Large intestine (tissue), 3 donors: ENCODE measurements at regions not wholly inside any gene's neighbourhood (a gene's known extent, or its start where the extent isn't known, plus 50 kb on each side); places are given as distances from the start of the nearest gene placed in this dataset.

Experiments used
- DNase-seq, 2 donors: peaks; one replicate each; pipeline versions ENCODE4 v3.0.0 to v3.0.0-alpha.2; 2013
- H3K27ac ChIP-seq: one replicate; pipeline ENCODE4 v1.5.1; 2013; ENCODE audit warnings: low read length
- H3K27me3 ChIP-seq: 2 replicates; pipeline ENCODE4 v1.6.1; 2013; ENCODE audit warnings: low read length; ENCODE audit not compliant: control insufficient read depth, insufficient read depth
- H3K36me3 ChIP-seq: 2 replicates; pipeline ENCODE4 v1.6.1; 2013; ENCODE audit warnings: low read length; ENCODE audit not compliant: control insufficient read depth, insufficient read depth
- H3K4me1 ChIP-seq: one replicate; pipeline ENCODE4 v1.6.1; 2013; ENCODE audit warnings: low read length; ENCODE audit not compliant: control insufficient read depth, insufficient read depth
- H3K4me3 ChIP-seq: one replicate; pipeline ENCODE4 v1.5.1; 2013; ENCODE audit warnings: low read length
- H3K9me3 ChIP-seq: one replicate; pipeline ENCODE4 v1.6.1; 2013; ENCODE audit warnings: mild to moderate bottlenecking, low read depth, low read length, moderate library complexity; ENCODE audit not compliant: control insufficient read depth
- WGBS: methylation state at CpG from one replicate; pipeline ENCODE4 v1.1.5; 2013; ENCODE audit warnings: low lambda C conversion rate; ENCODE audit not compliant: insufficient coverage; 5-methylcytosine and 5-hydroxymethylcytosine counted together

GRCh38 chr2:71834796-71835195 is 312.9 kb downstream of the CYP26B1 start:
- H3K36me3 ChIP-seq, result no peaks in the 10 kb centered on the region
- no CpG with 5 or more reads among the region's 2 CpGs for WGBS
- H3K27me3 ChIP-seq, result peaks cover 4% of the 10 kb centered on the region
- H3K4me1 ChIP-seq, result no peaks in the 10 kb centered on the region
- no peak for DNase-seq
- H3K9me3 ChIP-seq, result no peaks in the 10 kb centered on the region
- no peak overlapping the region for H3K27ac ChIP-seq
- no peak overlapping the region for H3K4me3 ChIP-seq

GRCh38 chr2:71833855-71834560 is 313.7 kb downstream of the CYP26B1 start:
- H3K9me3 ChIP-seq, result no peaks in the 10 kb centered on the region
- H3K27me3 ChIP-seq, result peaks cover 4% of the 10 kb centered on the region
- H3K4me1 ChIP-seq, result no peaks in the 10 kb centered on the region
- no peak for DNase-seq
- H3K27ac ChIP-seq, result no peak overlapping the region
- H3K36me3 ChIP-seq, result no peaks in the 10 kb centered on the region
- WGBS, result no CpG with 5 or more reads among the region's 6 CpGs
- H3K4me3 ChIP-seq, result no peak overlapping the region

- DNase-seq, result no peak
- H3K4me1 ChIP-seq, result no peaks in the 10 kb centered on the region
- H3K4me3 ChIP-seq, result no peak overlapping the region
- no peaks in the 10 kb centered on the region for H3K9me3 ChIP-seq
- H3K36me3 ChIP-seq, result no peaks in the 10 kb centered on the region
- no peak overlapping the region for H3K27ac ChIP-seq
- H3K27me3 ChIP-seq, result peaks cover 4% of the 10 kb centered on the region
- WGBS, result 78% methylated on average over 4 of the region's 4 CpGs
Measured at GRCh38 chr2:71833272-71833671, 314.4 kb downstream of the CYP26B1 start.

- peaks cover 4% of the 10 kb centered on the region for H3K27me3 ChIP-seq
- no CpG with 5 or more reads among the region's 4 CpGs for WGBS
- H3K36me3 ChIP-seq, result no peaks in the 10 kb centered on the region
- DNase-seq, result no peak
- no peak overlapping the region for H3K27ac ChIP-seq
- no peaks in the 10 kb centered on the region for H3K9me3 ChIP-seq
- H3K4me3 ChIP-seq, result no peak overlapping the region
- no peaks in the 10 kb centered on the region for H3K4me1 ChIP-seq
Measured at GRCh38 chr2:71832844-71833243, 314.8 kb downstream of the CYP26B1 start.

- Histone ChIP-seq H3K27ac (no peak overlapping the region), H3K27me3 (peaks cover 4% of the 10 kb centered on the region), H3K4me3 (no peak overlapping the region), H3K9me3 (no peaks in the 10 kb centered on the region), H3K36me3 (no peaks in the 10 kb centered on the region), H3K4me1 (no peaks in the 10 kb centered on the region)
- no peak for DNase-seq
- WGBS, result 80% methylated on average over 1 of the region's 1 CpG
Measured at GRCh38 chr2:71832388-71832787, 315.3 kb downstream of the CYP26B1 start.

- no peak overlapping the region for H3K4me3 ChIP-seq
- WGBS, result no CpG with 5 or more reads among the region's 7 CpGs
- no peak overlapping the region for H3K27ac ChIP-seq
- H3K27me3 ChIP-seq, result peaks cover 4% of the 10 kb centered on the region
- H3K36me3 ChIP-seq, result no peaks in the 10 kb centered on the region
- H3K4me1 ChIP-seq, result no peaks in the 10 kb centered on the region
- DNase-seq, result no peak
- no peaks in the 10 kb centered on the region for H3K9me3 ChIP-seq
Measured at GRCh38 chr2:71831193-71831577, 316.5 kb downstream of the CYP26B1 start.

- no CpG with 5 or more reads among the region's 9 CpGs for WGBS
- no peak overlapping the region for H3K4me3 ChIP-seq
- H3K4me1 ChIP-seq, result no peaks in the 10 kb centered on the region
- no peak overlapping the region for H3K27ac ChIP-seq
- DNase-seq, result peak in 1 of 2 donors; percentile 14
- no peaks in the 10 kb centered on the region for H3K36me3 ChIP-seq
- no peaks in the 10 kb centered on the region for H3K9me3 ChIP-seq
- peaks cover 4% of the 10 kb centered on the region for H3K27me3 ChIP-seq
Measured at GRCh38 chr2:71830497-71831192, 317.0 kb downstream of the CYP26B1 start.

GRCh38 chr2:71829008-71829407 is 318.7 kb downstream of the CYP26B1 start:
- H3K36me3 ChIP-seq, result no peaks in the 10 kb centered on the region
- H3K27ac ChIP-seq, result no peak overlapping the region
- WGBS, result no CpG with 5 or more reads among the region's 6 CpGs
- H3K4me3 ChIP-seq, result no peak overlapping the region
- H3K9me3 ChIP-seq, result no peaks in the 10 kb centered on the region
- H3K4me1 ChIP-seq, result no peaks in the 10 kb centered on the region
- no peak for DNase-seq
- peaks cover 4% of the 10 kb centered on the region for H3K27me3 ChIP-seq

- no peaks in the 10 kb centered on the region for H3K9me3 ChIP-seq
- H3K27me3 ChIP-seq, result peaks cover 4% of the 10 kb centered on the region
- H3K27ac ChIP-seq, result no peak overlapping the region
- H3K36me3 ChIP-seq, result no peaks in the 10 kb centered on the region
- no peaks in the 10 kb centered on the region for H3K4me1 ChIP-seq
- no peak overlapping the region for H3K4me3 ChIP-seq
- WGBS, result no CpG with 5 or more reads among the region's 7 CpGs
- DNase-seq, result no peak
Measured at GRCh38 chr2:71827973-71828372, 319.7 kb downstream of the CYP26B1 start.

GRCh38 chr2:71827524-71827901 is 320.1 kb downstream of the CYP26B1 start:
- H3K4me3 ChIP-seq, result no peak overlapping the region
- H3K4me1 ChIP-seq, result no peaks in the 10 kb centered on the region
- no peaks in the 10 kb centered on the region for H3K9me3 ChIP-seq
- no peak overlapping the region for H3K27ac ChIP-seq
- H3K27me3 ChIP-seq, result peaks cover 4% of the 10 kb centered on the region
- no peak for DNase-seq
- 100% methylated on average over 1 of the region's 6 CpGs for WGBS
- H3K36me3 ChIP-seq, result no peaks in the 10 kb centered on the region
